NOMO-1 treated with dmso at 0.1 percent for 144 hours (cell line): ENCODE measurements at regions not wholly inside any gene's neighbourhood (a gene's known extent, or its start where the extent isn't known, plus 50 kb on each side); places are given as distances from the start of the nearest gene placed in this dataset.

Source experiments
- DNase-seq: peaks from one replicate; lab custom pipeline; 2025; ENCODE audit not compliant: unreplicated experiment; lab: John Stamatoyannopoulos, UW

GRCh38 chr5:45195026-45195425 is 386.3 kb downstream of the MRPS30 start:
- DNase-seq = no peak
